ENCODE measurements at regions not wholly inside any gene's neighbourhood (a gene's known extent, or its start where the extent isn't known, plus 50 kb on each side); places are given as distances from the start of the nearest gene placed in this dataset.

DNA sequence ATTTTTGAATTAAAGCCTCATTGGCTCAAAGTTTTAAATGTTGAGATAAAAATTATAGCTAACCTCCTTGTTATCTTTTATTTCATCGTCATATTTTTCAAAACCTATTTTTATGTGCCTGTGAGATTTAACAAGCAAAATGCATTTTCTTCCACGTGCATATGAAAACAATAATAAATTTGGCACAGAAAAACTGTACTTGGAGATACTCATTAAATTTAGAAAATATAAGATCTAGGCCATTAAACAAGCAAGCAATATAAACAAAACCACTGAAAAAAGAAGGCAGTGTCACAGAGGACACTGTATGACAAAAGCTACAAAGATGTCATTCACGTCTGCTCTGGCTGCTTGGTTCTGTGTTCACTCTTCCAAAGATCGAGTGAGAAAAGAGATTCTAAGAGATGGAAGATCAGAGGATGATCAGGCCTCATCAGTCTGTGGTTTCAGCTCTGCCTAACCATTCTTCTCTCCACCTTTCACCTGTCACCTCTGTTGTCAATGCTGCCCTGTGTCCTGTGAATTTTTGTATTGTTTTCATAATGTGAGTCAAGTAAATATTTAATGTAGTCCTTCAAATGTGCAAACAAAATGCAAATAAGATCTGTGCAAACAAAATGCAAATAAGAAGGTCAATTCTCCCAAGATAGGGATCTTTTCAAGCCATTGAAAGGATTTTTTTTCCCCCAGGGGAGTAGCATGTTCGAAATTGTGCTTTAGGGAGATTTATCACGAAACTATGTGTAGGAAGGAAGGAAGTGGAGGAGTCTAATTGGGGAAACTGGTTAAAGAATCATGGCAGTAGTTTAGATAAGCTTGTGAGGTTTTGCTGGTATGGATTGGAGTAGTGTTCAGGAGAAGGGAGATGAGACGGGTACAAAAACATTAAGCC is 138.7 kb upstream of the RBMS1 start:
- DNase-seq, result no peak

DNA sequence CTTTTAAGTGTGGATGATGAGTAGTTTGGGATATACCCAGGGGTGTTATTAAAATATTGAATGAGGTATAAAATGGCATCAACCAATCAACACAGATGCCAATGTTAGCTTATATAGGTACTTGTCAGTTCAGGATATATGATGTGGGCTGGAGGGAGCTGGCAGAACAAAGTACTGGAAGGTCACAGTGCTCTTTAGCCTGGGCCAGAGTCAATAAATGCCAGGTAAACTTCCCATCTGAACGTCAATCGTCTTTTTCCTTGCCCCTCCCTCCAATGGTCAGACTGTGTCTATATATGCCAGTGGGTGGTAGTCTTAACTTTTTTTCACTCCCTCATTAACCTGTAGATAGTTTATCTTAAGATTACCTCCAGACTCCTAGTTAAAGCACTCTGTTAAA is 140.8 kb upstream of the RBMS1 start:
- DNase-seq, result no peak

DNA sequence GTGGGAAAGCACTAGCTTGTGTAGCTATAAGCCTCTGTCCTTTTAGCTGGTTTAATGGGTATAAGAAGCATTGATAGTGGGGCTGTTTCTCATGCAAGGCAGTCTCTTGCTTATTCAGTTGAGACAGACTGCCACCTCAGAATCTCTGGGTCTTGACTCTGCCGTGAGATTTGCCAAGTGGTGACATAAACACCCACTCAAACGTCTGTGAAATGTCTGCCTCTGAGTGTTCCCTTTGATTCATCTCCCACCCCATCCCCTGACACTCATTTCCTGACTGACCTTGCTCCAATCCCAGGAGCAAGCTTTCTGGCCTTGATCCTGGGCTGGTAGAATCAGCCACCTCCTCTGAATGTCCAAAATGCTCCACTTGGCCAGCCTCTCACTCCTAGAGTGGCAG is 141.9 kb upstream of the RBMS1 start:
- DNase-seq, result no peak

DNA sequence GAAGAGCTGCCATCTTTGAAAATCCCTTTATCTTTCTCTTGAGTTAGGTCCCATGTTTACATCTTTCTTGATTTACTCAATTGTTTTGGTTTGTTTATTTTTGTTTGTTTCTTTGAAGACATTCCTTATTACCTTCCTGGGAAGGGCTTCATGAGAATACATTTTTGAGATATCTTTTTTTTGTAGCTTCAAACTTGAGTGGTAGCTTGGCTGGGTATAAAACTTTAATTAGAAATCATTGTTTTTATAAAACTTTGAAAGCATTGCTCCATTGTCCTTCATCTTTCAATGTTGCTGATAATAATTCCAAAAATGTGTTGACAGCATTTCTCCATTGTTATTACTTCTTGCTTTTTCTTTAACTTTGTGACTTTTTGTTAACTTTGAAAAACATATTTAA is 145.9 kb upstream of the RBMS1 start:
- no peak for DNase-seq

DNA sequence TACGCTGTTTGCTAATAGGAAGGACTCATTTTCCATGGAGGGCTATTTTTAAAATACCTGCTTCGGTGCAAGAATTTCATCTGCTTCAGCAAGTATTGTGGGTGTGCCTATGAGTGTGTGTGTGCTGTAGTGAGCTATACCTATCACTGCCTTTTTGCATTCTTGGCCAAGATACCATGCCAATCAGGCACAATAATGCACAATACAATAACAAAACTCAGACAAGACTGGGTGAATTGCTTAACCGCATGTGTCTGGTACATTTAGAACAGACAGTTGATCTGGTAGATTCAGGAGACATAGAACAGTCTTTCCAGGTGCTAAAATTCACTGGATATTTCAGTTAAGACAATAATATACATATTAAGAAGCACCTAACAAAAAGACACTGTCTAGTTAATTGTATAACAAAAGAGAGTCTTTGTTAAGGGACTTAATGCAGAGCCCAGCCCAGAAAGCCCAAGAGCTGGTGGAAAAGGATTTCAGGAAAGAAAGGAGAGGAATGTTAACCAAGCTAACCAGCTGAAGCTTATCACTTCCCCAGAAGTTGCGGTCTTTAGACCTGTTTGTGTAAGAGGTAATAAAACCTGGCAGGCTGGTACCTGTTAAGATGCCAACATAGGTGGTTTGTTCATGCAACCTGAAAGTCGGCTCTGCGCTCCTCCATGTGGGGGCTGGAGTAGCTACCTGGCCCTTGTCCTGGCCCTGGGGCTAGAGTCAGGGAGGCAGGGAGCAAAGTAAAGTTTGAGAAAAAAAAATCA is 153.3 kb upstream of the RBMS1 start:
- DNase-seq, result no peak

DNA sequence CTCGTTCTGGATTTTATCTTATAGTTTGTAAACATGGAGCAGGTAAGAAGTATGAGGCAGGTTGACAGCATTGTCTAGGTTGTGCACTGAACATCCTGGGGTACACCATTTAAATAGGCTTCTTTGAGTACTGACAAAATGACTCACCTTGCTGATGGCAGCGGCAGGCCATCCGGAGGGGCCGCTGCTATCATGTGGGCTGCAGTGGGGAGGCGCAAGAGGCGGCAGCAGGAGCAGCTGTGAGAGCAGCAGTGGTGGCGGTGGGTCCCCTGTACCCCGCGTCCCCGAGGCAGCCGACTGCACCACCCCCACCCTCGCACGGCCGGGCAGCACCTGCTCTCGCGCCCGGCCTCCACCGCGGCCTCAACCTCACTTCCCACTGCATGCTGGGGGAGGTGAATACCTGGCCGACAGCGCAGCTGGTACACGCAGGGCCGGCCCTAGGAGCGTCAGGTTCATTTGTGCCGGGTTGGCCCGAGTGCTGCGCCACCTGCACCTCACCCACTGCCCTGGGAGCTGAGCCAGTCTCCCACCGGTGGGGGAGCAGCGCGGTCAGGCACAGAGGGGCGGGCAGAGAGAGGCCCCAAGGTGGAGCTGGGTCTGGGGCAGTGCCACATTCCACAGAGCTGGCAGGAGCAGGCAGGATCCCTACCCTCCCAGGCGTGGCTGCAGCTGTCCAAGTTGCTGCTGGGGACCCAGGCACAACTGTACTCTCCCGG is 154.5 kb upstream of the RBMS1 start:
- no peak for DNase-seq

DNA sequence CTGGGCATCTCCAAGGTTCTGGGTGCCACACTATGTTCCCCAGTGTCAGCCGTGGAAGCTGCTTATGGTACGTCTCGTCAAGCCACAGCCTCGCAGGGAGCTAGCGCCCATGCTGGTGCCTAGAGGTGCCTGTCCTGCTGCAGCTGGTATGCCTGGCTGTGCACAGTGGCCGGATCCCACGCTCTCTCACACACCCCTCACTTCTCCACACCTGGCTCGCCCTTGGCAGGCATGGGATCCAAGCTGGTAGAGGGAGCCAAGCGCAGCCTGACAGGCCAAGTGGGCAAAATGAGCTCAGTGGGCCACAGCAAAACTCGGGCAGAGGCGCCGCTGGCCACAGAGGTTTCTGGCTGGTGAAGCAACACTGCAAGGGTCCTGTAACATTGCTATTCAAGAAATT is 156.1 kb upstream of the RBMS1 start:
- no peak for DNase-seq

DNA sequence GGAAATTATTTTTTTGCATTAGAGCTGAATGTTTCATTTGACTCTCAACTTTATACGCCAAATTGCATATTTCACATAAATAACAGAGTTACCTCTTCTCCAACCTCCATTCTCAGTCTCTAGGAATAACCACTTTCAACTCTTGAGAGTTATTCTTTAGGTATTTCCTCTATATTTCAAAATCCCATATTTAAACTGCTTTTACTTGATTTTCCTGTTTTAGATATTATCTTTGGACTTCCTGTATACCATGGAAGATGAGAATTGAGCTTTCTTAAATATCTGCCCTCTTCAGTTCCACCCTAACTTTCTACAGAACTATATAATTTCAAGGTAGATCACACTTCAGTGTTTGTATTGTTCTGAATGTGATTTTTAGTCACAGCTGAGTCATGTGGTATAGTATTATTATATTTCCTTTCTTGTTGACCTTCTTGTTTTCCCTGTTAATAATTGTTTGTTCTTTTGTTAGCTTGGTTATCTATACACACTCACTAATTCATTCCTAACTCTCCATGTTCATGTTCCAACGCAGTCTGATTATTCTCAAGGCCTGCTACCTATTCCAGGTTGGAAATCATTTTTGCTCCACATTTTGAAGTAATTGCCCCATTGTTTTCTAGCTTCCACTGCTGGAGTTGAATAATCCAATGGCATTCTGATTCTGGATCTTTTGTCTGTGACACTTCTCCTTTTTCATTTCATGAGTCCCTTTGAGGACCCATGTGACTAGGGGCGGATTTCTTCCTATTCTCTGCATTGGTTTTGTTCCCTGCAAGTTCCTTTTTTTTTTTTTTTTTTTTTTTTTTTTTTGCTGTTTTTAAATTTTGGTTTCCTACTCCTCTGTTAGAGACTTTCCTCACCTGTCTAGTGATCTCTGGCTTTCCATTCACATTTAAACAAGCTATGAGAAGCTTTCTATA is 156.8 kb upstream of the RBMS1 start:
- DNase-seq, result no peak

DNA sequence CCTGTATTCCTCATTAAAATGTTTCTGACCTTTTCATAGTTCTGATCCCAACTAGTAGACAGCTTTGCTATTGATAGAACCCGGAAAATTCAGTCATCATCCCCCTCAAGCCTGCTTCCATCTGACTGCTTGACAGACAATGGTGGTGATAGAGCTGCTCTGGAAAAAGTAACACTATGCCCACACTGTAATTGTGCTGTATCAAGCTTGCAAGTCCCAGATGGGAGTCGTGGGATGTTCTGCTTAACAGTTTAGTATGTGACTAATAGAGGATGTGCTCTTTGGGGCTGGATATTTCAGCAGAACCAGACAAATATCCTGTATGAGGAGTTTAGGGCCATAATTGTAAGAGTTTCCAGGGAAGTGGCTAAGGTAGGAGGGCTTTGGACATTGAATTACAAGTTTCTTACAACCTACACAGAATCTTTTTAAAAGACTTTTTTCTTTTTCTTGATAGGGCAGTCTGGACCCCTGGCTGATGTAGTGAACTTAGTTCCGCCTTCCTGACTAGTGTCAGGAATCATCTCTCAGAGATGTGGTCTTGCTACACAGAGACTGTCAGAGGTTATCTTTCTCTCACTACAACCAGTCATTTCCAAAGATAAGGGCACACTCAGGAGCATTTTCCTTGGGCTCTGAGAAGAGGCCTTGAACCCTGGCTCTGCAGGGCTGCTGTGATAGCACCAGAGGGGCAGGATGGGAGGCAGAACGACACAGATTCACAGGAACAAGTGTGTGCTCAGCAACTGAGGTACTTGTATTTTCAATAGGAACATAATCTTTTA is 158.0 kb upstream of the RBMS1 start:
- DNase-seq, result no peak

DNA sequence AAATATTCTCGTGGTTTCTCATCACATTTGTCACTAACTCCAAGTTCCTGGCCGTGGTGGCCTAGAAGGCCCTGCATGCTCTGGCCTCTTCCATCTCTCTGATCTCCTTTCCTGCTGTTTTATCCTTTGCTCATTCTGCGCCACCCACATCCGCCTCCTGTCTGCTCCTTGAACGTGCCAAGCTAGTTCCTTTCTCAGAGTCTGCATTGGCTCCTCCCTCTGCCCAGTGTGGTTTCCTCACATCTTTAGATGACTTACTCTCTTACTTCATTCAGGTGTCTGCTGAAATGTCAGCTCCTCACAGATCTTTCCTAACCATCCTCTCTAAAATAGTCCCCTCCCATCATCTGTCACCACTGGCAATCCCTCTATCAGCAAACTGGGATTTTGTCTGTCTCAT is 158.6 kb upstream of the RBMS1 start:
- peak; percentile 53 for DNase-seq

DNA sequence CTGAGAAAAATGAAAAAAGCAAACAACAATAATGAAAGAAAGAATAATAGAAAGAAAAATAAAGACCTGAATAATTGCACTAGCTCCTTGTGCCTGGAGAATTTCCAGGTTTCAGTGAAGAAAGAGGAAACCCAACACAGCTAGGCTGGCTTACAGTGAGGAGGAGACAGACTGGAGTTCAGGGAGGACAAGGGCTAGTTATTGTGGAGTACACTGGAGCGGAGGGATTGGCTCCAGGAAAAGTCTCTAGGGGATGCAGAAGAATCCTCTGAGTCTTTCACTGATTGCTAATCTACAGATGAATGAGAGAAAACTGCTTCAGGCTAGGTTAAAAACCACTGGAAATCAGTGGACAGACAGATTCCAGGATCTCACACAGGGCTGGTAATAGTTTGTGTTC is 163.6 kb upstream of the RBMS1 start:
- no peak for DNase-seq

DNA sequence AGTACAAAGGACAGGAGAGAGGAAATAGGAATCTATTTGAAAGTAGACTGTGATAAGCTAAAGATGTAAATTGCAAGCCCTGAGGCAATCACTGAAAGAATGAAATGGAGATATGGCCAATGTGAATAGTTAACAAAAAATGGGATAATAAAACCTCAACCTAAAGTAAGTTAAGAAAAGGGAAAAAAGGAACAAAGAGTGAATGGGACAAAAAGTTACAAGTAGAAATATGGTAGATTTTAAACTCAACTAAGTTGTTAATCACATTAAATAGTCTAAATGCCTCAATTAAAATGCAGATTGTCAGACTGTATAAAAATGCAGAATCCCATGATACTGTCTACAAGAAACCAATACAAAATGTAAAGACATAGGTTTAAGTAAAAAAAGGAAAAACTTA is 165.2 kb upstream of the RBMS1 start:
- no peak for DNase-seq

DNA sequence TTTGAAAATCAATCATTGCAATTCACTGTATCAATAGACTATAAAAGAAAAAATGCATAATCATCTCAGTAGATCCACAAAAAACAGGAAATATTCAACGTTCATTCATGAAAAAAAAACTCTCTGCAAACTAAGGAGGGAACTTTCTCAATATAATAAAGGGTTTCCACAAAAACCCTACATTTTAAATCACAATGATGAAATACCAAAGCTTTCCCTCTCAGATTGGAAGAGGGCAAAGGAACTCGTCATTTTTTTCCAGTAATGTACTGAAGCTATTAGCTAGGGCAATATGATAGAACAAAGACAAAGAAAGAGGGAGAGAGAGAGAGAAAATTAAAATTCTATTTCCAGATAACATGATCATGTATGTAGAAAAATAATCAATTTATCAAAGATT is 167.1 kb upstream of the RBMS1 start:
- DNase-seq, result no peak

DNA sequence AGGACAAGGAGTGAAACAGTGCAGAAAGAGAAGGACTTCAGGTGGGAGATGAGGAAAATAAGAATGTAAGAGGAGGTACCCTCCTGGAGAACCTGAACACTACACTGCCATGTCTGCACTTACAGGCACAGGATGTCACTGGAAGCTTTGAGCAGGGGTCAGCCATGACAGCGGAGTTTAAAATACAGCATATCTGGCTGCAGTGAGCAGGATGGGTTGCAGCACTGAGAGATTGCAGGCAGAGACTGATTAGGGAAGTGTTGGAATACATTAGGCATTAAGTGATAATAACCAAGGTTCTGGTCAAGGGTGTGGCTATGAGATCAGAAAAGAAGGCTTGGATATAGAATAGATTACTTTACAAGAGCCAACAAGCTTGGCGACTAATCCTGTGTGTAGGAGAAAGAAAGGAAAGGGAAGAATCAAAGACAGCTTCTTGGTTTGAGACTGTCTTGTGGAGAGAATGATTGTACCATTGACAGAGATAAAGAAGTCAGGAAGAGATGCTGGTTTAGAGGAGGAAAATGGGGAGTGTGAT is 171.1 kb upstream of the RBMS1 start:
- no peak for DNase-seq

DNA sequence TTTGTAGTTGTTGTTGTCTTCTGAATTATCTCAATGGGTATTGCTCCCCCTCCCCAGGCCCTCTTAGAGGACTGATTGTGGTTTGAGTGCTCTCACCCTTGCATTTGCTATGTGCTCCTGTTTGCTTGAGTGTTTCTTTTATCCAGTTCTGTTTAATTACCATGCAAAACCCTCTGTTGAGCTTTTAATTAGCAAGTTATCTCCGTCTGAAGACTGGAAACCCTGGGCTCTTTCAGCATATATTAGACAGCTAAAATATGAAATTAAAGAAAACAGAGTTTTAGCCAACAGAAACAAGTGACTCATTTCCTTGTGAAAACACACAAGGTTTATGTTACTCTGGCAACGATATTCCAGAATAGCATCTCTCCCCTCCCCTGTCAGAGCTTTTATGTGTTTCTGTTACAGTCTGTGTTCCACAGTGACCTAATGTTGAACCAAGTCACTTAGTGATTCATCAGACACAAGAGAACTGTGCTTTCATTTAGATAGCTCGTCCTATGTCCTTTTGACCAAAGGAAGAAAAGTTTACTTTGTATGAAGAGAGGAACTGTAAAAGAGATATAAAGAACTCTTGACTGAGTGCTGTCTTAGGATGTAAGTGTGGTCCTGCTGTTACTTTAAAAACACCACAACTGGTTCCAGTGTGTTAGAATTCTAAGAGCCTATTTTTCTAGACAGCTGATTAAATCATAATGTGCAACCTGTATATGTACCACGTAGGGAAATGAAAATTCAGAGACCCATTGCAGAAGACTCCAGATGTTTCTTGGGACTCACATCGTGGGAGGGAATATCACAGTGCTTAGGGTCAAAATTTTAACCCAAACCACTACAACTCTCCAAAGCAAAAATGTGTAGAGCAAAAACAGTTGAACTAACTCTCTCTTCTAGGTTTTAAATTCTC is 172.8 kb upstream of the RBMS1 start:
- no peak for DNase-seq

DNA sequence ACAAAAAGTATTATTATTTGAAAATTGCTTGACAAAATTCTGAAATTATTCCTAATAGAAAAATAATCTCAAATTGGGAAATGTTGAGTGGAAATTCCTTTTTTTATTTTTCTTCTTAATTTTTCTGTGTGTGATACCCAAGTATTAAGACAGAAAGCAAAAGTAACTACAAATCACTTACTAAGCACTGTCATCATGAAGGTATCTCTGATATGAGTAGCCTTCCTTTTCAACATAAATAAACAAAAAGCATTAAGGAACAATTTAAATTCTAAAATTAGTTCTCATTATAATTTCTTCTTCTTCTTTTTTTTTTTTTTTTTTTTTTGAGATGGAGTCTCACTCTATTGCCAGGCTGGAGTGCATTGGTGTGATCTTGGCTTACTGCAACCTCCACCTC is 174.2 kb upstream of the RBMS1 start:
- no peak for DNase-seq

DNA sequence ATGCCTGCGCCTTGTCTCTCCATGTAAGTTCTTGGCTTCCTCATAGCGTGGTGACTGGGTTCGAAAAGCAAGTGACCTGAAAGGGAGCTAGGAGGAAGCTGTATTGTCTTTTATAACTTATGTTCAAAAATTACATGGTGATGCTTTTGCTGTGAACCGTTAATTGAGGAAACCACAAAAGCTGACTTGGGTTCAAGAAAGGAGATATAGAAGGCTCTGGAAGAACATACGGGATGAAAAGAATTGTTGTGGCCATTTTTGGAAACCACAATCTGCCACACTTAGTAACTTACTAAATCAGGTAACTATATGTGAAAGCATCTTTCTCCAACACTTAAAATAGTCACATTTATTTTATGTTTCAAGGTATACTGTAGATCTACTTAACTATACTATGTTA is 177.0 kb upstream of the RBMS1 start:
- DNase-seq, result no peak

DNA sequence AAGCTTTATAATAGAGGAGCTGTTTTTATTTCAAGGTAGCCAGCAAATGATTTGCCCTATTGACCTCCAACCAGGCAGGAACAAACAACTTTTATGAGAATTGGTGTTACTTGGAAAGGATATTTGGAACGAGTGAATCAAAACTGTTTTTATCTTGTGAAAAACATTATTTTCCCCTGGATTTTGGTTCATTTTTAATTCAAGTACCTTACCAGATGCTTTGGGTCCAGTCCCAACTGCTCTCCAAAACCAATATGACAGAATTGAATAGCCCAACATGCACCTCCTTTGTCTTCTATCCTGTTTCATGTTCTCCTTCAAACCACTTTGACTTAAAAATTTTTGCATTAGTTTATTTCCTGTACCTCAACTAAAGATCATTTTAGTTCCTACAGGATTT is 178.6 kb upstream of the RBMS1 start:
- DNase-seq, result no peak

DNA sequence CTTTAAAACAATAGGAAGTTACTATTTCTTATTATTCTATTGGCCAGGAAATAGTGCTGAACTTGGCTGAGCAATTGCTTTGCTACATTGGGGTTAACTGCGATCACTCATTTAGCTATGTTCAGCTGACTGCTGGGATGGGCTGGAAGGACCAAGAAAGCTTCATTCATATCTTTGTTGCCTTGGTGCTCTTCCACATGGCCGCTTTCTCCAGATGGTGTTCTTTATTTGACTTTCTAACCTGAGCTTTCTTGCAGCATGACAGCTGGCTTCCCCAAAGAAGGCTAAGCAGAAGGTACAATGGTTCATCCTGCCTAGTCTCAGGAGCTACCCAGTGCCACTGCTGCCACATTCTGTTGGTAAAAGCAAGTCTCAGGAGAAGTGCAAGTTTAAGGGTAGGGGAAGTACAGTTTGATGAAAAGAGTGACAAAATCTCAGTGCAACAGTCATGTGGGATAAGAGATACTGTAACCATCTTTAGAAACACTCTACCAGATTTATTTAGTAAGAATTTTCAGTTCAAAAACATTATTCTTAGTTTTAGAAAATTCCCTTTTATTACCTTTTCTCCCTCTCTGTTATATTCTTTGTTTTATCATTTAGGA is 180.6 kb upstream of the RBMS1 start:
- no peak for DNase-seq

DNA sequence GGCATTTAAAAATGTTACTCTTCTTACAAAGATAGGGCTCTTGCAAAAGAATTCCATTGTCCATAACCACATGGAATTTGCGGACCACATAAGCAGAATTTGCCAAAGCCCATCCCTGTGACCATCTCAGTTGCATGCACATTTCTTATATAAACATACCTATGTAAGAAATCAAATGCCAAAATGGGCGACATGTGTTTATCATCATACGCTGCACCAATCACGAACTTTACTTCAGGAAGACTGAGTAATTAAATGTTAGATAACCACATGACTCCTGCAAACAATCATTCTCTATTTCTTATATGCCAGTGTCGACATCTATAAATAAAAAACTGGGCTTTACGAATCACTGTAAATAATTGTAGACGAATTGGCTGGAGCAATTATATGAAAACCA is 186.1 kb upstream of the RBMS1 start:
- DNase-seq, result no peak
